GM19043 (cell line): ENCODE measurements at regions not wholly inside any gene's neighbourhood (a gene's known extent, or its start where the extent isn't known, plus 50 kb on each side); places are given as distances from the start of the nearest gene placed in this dataset.

Experiments
- ATAC-seq: cut with Tn5 transposase; IDR thresholded peaks from one replicate; pipeline ENCODE4 v1.9.1; 2021; ENCODE audit warnings: low read depth; ENCODE audit not compliant: unreplicated experiment

DNA sequence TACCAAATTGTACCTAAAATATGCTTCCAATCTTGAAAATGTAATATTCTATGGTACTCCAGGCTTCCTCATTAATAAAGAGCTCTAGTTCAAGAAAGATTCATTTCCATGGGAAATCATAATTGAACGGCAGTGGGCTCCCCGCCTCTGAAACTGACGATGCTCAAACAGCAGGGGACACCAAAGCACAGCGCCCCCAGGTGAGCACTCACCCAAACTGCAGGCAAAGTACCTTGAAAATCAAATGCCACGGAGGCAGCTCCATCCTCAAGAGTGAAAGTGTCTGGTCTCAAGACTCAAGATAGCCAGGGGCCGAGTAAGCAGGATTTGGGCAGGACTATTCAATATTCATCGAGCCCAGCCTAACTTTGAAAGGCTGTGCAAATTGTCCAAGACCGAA is 217.4 kb upstream of the TNRC6C start:
- no peak for ATAC-seq

DNA sequence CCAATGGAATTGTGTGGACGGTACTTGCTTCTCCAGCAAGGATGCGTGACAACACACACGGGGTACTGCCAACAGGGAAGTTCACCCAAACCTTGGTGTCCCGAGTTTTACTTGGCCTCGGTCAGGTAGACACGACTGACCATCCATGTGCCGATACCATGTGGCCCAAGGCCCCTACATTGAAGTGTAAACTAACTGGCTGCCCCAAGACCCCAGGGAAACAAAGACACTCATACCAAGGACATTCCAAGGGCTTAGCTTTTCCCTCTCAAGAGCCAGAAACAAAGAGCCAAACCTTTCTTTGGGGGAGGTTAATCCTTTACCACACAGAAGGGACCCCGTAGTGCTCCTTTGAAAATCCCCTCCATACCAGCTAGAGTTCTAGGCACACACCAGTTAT is 215.9 kb upstream of the TNRC6C start:
- no peak for ATAC-seq

- no peak for ATAC-seq
These were observed 214.2 kb upstream of the TNRC6C start for GRCh38 chr17:77744066-77744988.

- ATAC-seq = no peak
These were observed 212.8 kb upstream of the TNRC6C start for GRCh38 chr17:77745702-77746101.

GRCh38 chr17:77746393-77746792 is 212.1 kb upstream of the TNRC6C start:
- no peak for ATAC-seq

- ATAC-seq = no peak
These were observed 211.5 kb upstream of the TNRC6C start for GRCh38 chr17:77746896-77747554.

- ATAC-seq = no peak
These were observed 210.1 kb upstream of the TNRC6C start for GRCh38 chr17:77748436-77748835.

- no peak for ATAC-seq
These were observed 209.2 kb upstream of the TNRC6C start for GRCh38 chr17:77749321-77749751.

GRCh38 chr17:77749989-77750388 is 208.5 kb upstream of the TNRC6C start:
- ATAC-seq = no peak

GRCh38 chr17:77750427-77751043 is 208.0 kb upstream of the TNRC6C start:
- ATAC-seq = no peak

- ATAC-seq = no peak
These were observed 205.3 kb upstream of the TNRC6C start for GRCh38 chr17:77753246-77753645.

DNA sequence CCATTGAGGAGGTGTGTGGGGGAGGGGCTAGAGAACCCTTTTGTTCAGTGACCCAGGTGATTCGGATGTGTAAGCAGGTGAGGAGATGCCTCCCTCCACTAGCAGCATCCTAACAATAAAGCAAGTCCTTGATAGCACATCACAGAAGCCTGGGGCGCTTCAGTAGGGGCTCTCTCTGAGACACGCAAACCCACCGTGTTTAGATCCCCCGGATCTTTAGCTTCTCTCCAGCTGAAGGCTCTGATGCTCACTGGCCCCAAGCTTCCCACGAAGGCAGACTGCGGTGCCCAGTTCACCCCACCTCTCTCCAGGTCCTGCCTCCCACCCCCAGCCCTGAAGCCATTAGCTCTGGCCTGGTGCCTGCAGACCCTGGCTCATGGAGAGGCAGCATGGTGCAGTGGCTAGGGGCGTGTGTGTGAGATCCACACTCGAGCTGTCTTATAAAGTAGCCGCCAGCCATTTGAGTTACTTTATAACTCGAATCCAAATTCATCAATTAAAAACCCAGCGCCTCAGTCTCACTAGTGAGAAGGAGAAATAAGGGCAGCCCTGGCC is 204.7 kb upstream of the TNRC6C start:
- ATAC-seq = no peak

DNA sequence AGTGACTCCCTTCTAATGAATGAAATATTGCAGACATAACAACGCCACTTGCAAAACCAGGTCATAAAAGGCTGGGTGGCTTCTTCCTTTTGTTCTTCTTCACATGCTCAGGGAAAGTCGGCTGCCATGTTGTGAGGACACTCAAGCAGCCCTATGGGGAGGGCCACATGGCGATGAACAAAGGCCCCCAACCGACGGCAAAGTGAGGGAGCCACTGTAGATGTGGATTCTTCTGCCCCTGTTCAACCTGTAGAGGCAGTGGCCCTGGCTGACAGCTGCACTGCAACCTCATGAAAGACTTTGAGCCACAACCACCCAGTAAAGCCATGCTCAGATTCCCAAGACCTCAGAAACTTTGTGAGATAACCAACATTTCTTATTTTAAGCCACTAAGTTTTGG is 203.5 kb upstream of the TNRC6C start:
- no peak for ATAC-seq

DNA sequence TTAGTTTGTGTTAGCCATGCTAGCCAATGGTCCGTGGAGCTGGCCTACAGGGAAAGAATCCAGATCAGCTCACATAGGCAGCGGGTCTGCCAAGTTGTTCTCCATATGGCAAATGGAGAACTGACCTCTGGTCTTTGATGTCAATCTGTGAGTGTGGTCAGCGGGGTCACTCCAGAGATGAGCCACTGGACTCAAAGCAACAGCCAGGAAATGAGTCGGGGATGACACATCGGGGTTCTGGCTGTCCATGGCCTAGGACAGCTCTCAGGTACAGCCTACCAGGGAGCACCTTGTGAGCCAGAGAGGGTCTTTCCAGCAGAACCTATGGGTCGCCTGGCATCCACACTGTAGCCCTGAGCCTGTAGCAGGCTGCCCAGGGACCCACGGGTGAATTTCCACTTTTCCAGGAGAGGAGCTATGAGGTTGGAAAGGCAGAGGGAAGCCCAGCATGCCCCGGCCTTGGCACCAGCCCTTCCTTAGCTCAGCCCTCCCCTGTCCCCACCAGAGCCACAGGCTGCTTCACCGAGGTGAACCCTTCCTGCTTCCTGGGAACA is 203.0 kb upstream of the TNRC6C start:
- no peak for ATAC-seq

DNA sequence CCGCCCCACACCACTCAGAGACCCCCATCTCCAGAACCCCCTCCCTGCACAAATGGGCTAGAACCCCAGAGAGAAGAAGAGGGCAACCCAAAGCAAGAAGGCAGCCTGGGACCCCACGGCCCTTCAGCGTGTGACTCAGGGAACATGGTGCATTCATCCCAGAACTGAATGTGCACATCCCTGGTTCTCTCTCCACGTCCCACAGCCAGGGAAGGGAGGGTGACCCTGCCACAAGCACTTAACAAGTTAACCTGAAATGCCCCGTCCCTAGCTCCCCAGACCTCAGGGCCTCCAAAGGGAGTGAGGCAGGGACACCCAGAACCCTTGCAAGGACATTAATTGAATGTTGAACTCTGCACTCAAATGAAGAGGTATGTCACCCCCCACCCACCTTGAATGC is 202.5 kb upstream of the TNRC6C start:
- ATAC-seq = no peak

DNA sequence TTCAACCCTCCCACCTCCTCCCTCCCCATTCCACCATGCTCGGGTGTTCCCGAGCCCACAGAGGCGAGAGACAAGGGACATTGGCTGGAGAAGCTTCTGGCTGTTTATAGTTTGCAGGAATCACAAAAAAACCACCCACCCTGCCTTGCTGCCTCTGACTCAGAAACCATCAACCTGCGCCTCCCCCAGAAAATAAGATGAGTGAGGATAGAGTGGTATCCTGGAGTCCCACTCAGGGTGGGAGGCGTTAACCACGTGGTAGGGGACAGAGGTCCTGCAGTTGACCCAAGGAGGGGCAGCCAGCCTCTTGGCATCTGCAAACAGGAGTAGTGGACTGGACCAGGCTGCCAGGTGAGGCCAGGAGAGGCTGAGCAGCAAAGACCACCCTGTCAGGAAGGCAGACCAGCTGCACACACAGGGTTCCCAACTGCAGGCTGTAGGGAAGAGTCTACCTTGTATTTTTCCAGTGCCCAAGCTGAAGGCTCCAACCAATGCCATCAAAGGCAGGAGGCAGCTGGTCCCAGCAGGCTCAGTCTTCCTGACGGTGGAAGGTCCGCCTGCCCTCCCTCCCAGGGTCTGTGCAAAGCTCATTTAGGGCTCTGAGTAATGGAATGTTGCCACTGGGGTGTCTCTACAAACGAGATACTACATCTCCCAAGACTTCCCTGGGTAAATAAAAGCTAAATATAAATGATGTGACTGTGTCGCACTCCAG is 201.5 kb upstream of the TNRC6C start:
- no peak for ATAC-seq

GRCh38 chr17:77757561-77757898 is 201.0 kb upstream of the TNRC6C start:
- no peak for ATAC-seq

DNA sequence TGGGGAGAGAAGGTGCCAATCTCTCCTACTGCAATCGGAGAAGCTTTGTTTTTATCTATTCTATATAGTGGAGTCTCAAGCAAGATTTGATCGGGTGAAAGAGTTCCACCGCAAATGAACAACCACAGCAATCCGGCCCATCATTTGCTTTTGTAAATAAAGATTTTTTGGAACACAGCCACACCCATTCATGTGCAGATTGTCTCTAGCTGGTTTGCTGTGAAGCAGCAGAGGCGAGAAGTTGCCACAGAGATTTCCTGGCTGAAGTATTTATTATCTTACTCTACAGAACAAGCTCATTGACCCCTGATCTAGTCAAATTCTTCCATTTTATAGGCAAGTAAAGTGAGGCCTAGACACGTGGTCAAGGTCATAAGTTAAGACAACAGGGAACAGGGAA is 195.5 kb upstream of the TNRC6C start:
- no peak for ATAC-seq

DNA sequence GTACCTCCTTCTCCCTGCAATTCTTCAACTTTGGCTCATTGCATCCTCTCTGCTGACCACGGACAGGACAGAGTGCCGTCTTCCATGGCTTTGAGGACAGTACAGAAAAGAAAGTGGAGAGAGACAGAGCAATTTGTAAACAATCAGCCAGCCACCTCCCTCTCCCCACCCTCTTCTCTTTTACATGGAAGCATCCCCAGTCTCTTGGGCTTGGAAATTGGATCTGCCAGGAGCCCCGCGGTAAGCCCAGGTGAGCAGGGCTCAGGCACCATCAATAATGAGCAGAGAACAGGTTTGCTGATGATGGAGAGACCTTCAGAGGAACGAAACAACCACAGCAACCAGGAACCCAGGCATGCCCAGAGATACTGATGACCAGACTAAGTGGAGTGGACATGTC is 194.9 kb upstream of the TNRC6C start:
- ATAC-seq = no peak

DNA sequence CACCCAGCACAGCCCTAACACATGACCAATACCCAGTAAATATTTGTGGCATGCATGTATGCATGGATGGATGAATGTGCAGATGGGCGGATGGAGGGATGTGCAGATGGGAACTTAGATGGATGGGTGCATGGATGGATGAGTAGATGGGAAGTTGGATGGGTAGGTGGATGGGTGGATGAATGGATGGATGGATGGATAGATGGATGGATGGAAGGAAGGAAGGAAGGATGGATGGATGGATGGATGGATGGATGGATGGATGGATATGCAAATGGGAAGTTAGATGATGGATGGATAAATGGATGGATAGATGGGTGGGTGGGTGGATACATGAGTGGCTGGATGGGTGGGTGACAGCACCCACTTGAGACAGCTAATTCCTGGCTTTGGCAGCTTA is 193.2 kb upstream of the TNRC6C start:
- ATAC-seq = no peak
